Gastroesophageal sphincter (tissue), 3 donors: ENCODE measurements at regions not wholly inside any gene's neighbourhood (a gene's known extent, or its start where the extent isn't known, plus 50 kb on each side); places are given as distances from the start of the nearest gene placed in this dataset.

Source experiments
- POLR2A ChIP-seq, 2 donors: fragments of 450-650 bp; IDR thresholded peaks; one replicate each; pipeline ENCODE4 v1.6.1; 2017; ENCODE audit warnings: antibody characterized with exemption in 2 of 2, mild to moderate bottlenecking in 2 of 2, moderate library complexity in 1 of 2
- POLR2AphosphoS5 ChIP-seq: sonication (generic); formaldehyde crosslinking; IDR thresholded peaks from one replicate; pipeline ENCODE4 v1.6.1; 2017; ENCODE audit warnings: antibody characterized with exemption
- TF ChIP-seq, protein P1 (sequence below), 4 experiments: fragments of 200-600 bp in 2 of 4; fragments of 450-650 bp in 2 of 4; sonication (generic) in 1 of 4; IDR thresholded peaks; one replicate each; pipeline ENCODE4 v1.5.1; 2017 to 2019; ENCODE audit warnings: antibody characterized with exemption in 4 of 4, mild to moderate bottlenecking in 2 of 4, moderate library complexity in 2 of 4

DNA sequence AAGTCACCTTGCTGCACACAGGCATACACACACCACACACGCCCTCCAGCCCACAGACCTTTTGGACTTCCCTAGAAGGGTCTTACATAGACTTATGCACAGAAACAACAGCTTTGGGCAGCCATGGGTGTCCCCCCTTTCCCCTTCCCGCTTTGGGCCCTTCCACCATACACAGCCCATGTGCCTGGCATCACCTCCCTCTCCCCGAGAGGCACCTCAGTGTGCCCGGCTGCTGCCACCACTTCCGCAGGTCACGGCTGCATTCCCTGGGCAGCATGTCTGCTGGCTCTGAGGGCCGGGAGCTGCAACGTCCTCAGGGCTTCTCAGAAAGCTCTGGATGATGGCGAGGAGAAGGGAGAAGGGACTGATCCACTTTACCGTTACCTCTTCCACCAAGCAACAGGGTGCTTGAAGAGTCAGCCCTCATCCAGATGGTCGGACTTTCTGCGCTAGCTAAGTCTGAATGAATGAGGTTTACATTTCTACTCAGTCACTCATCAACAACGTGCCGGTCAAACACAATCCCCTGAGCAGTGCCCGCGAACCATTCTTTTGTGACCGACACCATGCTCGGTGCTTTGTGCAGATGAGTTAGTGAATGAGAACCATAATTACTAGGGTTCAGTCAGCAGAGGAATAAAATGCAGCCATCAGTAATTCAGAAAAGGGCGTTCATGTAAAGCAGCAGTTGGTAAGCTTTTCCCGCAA lies 72.2 kb upstream of the BCL11B start:
- TF ChIP-seq POLR2AphosphoS5 (no peak), POLR2A (IDR thresholded peaks at IDR 0.05) (no peak)
- TF ChIP-seq, protein P1, sequence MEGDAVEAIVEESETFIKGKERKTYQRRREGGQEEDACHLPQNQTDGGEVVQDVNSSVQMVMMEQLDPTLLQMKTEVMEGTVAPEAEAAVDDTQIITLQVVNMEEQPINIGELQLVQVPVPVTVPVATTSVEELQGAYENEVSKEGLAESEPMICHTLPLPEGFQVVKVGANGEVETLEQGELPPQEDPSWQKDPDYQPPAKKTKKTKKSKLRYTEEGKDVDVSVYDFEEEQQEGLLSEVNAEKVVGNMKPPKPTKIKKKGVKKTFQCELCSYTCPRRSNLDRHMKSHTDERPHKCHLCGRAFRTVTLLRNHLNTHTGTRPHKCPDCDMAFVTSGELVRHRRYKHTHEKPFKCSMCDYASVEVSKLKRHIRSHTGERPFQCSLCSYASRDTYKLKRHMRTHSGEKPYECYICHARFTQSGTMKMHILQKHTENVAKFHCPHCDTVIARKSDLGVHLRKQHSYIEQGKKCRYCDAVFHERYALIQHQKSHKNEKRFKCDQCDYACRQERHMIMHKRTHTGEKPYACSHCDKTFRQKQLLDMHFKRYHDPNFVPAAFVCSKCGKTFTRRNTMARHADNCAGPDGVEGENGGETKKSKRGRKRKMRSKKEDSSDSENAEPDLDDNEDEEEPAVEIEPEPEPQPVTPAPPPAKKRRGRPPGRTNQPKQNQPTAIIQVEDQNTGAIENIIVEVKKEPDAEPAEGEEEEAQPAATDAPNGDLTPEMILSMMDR (IDR thresholded peaks at IDR 0.05): no peak
